Cardiac fibroblast (primary cell): ENCODE measurements at regions not wholly inside any gene's neighbourhood (a gene's known extent, or its start where the extent isn't known, plus 50 kb on each side); places are given as distances from the start of the nearest gene placed in this dataset.

Experiments used
- DNase-seq, 2 donors: peaks; one replicate each; pipeline versions ENCODE4 v3.0.0 to v3.0.0-alpha.2; 2010; ENCODE audit warnings: low read depth in 2 of 2
- H3K4me3 ChIP-seq, 2 donors: replicated peaks in 1 of 2; 1 replicate in 1 of 2; 2 replicates in 1 of 2; pipeline ENCODE4 v1.5.1; 2011; ENCODE audit warnings: low read depth in 2 of 2, low read length in 2 of 2, mild to moderate bottlenecking in 2 of 2, moderate library complexity in 1 of 2
- CTCF ChIP-seq: IDR thresholded peaks from one replicate; pipeline ENCODE4 v1.5.1; 2011; ENCODE audit warnings: low read depth, mild to moderate bottlenecking, low read length, inconsistent platforms

GRCh38 chr18:34159691-34160185, 65.0 kb downstream of the NOL4 start:
- peak overlapping the region in 1 of 2 donors; percentile 33 for H3K4me3 ChIP-seq
- no peak for TF ChIP-seq CTCF
- no peak for DNase-seq

GRCh38 chr18:34158881-34159690, 65.6 kb downstream of the NOL4 start:
- DNase-seq, result peak; percentile 2 to 16
- TF ChIP-seq CTCF, result no peak
- H3K4me3 ChIP-seq, result peak overlapping the region; percentile 13 to 33

GRCh38 chr18:34153711-34154110, 71.0 kb downstream of the NOL4 start:
- peak overlapping the region in 1 of 2 donors; percentile 21 for H3K4me3 ChIP-seq
- TF ChIP-seq CTCF, result no peak
- DNase-seq, result peak; percentile 39 to 50

GRCh38 chr18:34131006-34131405, 93.7 kb downstream of the NOL4 start:
- no peak overlapping the region for H3K4me3 ChIP-seq
- no peak for DNase-seq
- no peak for TF ChIP-seq CTCF

- no peak overlapping the region for H3K4me3 ChIP-seq
- DNase-seq, result peak in 1 of 2 donors; percentile 41
- no peak for TF ChIP-seq CTCF
Measured at GRCh38 chr18:34128436-34128835, 96.3 kb downstream of the NOL4 start.

GRCh38 chr18:34126121-34126520, 98.6 kb downstream of the NOL4 start:
- TF ChIP-seq CTCF, result no peak
- no peak for DNase-seq

More at GRCh38 chr18:34126121-34126520, 98.6 kb downstream of the NOL4 start:
- H3K4me3 ChIP-seq, result no peak overlapping the region
